C4-2B (cell line): ENCODE measurements at regions not wholly inside any gene's neighbourhood (a gene's known extent, or its start where the extent isn't known, plus 50 kb on each side); places are given as distances from the start of the nearest gene placed in this dataset.
"Not testable (repeated sequence)": the region's sequence is repeated elsewhere in the genome, so short reads cannot be mapped to it uniquely, and the experiment has no call there.

Experiments
- H3K27ac ChIP-seq: fragments of 450-650 bp; 2 replicates; pipeline ENCODE4 v1.5.1; 2017
- ZFX ChIP-seq: fragments of 450-650 bp; IDR thresholded peaks from 2 replicates; pipeline ENCODE4 v1.6.1; 2017
- TF ChIP-seq, protein P1 (sequence below): fragments of 450-650 bp; conservative IDR thresholded peaks from 2 replicates; pipeline ENCODE4 v1.5.1; 2017; ENCODE audit warnings: mild to moderate bottlenecking

GRCh38 chr6:28841290-28841689 lies 82.5 kb downstream of the TRIM27 start:
- TF ChIP-seq, protein P1, sequence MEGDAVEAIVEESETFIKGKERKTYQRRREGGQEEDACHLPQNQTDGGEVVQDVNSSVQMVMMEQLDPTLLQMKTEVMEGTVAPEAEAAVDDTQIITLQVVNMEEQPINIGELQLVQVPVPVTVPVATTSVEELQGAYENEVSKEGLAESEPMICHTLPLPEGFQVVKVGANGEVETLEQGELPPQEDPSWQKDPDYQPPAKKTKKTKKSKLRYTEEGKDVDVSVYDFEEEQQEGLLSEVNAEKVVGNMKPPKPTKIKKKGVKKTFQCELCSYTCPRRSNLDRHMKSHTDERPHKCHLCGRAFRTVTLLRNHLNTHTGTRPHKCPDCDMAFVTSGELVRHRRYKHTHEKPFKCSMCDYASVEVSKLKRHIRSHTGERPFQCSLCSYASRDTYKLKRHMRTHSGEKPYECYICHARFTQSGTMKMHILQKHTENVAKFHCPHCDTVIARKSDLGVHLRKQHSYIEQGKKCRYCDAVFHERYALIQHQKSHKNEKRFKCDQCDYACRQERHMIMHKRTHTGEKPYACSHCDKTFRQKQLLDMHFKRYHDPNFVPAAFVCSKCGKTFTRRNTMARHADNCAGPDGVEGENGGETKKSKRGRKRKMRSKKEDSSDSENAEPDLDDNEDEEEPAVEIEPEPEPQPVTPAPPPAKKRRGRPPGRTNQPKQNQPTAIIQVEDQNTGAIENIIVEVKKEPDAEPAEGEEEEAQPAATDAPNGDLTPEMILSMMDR = no peak; the same call in 1 of the 2 replicates
- TF ChIP-seq ZFX = no peak
- H3K27ac ChIP-seq = no peak overlapping the region

DNA sequence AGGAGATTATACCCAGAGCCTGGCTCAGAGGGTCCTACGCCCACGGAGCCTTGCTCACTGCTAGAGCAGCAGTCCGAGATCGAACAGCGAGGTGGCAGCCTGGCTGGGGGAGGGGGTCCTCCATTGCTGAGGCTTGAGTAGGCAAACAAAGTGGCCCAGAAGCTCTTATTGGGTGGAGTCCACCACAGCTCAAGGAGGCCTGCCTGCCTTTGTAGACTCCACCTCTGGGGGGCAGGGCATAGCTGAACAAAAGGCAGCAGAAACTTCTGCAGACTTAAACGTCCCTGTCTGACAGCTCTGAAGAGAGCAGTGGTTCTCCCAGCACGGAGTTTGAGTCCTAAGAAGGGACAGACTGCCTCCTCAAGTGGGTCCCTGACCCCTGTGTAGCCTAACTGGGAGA lies 75.0 kb downstream of the TRIM27 start:
- TF ChIP-seq, protein P1 = peak; percentile 27
- not testable (repeated sequence) for H3K27ac ChIP-seq
